ENCODE measurements at regions not wholly inside any gene's neighbourhood (a gene's known extent, or its start where the extent isn't known, plus 50 kb on each side); places are given as distances from the start of the nearest gene placed in this dataset.

DNA sequence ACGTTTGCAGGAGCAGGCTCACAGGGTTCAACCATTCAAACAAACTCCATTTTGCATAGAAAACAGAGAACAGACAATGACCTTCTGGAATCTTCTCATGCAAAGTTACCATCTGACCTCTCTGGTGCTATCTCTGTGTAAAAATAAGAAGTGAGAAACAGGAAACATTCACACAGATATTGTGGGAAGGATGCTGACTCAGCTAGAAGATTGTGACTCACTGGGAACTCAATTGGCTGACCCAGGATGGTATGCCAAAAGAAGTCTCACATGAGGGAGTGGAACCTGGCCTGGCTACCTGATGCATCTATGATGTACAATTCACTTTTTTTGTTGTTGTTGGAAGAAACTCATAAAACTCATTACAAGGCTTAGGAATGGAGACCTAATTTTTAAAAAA, 61.1 kb upstream of the TBX18 start:
- TF ChIP-seq, protein P1, sequence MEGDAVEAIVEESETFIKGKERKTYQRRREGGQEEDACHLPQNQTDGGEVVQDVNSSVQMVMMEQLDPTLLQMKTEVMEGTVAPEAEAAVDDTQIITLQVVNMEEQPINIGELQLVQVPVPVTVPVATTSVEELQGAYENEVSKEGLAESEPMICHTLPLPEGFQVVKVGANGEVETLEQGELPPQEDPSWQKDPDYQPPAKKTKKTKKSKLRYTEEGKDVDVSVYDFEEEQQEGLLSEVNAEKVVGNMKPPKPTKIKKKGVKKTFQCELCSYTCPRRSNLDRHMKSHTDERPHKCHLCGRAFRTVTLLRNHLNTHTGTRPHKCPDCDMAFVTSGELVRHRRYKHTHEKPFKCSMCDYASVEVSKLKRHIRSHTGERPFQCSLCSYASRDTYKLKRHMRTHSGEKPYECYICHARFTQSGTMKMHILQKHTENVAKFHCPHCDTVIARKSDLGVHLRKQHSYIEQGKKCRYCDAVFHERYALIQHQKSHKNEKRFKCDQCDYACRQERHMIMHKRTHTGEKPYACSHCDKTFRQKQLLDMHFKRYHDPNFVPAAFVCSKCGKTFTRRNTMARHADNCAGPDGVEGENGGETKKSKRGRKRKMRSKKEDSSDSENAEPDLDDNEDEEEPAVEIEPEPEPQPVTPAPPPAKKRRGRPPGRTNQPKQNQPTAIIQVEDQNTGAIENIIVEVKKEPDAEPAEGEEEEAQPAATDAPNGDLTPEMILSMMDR (IDR thresholded peaks at IDR 0.05; ENCODE audit: low read length), result no peak
- no peak for TF ChIP-seq EZH2 (IDR thresholded peaks at IDR 0.05; ENCODE audit: borderline replicate concordance, low read length)
